Left kidney (tissue), 1 donor: ENCODE measurements at regions not wholly inside any gene's neighbourhood (a gene's known extent, or its start where the extent isn't known, plus 50 kb on each side); places are given as distances from the start of the nearest gene placed in this dataset.

Experiments
- DNase-seq: peaks from one replicate; pipeline ENCODE4 v3.0.0-alpha.2; 2013

GRCh38 chr14:34014936-34015335, 64.1 kb upstream of the EGLN3 start:
- no peak for DNase-seq

DNA sequence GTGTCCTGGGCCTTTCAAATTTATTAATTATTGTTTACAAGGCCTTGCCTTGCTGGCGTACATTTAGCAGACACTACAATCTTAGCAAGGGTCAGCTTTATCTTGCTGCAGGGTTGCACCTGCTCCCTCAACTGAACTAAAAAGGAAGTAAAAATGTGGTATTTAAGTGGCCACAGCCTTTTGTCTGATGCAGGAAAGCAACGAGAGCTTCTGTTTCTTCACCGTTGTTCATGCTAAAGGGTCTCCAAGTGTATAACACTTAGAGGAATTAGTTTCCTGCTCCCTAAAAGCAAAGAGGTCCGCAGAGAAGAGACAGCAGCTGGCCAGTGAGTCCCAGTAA, 62.8 kb upstream of the EGLN3 start:
- no peak for DNase-seq

DNA sequence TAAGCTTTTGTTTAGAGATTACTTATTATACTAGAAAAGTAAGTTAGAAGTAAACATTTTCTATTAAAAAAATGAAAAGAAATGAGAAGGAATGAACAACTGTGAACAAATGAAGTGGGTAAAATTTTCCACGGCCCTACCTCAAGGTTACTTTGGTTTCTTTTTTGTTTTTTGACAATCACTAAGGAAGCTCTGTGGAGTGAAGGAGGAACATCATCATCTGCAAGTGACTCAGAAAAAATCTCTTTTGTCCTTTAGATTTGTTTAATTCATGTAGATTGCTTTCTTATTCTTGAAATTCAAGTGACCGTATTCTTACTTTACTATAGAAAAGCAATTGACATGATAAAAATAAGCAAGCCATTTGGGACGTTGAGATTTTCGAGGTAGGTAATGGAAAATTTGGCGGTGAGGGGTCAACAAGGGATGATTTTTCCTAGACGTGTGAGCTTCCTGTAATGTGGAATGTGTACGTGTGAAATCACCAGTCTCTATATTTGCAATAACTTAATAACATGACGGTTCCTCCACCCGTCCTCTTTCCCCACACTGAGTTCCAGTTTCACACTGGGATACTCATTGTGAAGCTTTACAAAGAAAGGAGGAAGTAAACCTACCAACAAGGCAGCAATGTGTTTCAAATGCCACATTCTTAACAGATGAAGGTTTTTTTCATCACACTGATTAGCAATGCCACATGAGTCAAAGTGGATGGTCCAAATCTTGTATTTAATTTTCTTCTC, 62.3 kb upstream of the EGLN3 start:
- no peak for DNase-seq

- DNase-seq = no peak
Observed at GRCh38 chr14:34012369-34012768, 61.5 kb upstream of the EGLN3 start.

GRCh38 chr14:34009956-34010355, 59.1 kb upstream of the EGLN3 start:
- DNase-seq = no peak

DNA sequence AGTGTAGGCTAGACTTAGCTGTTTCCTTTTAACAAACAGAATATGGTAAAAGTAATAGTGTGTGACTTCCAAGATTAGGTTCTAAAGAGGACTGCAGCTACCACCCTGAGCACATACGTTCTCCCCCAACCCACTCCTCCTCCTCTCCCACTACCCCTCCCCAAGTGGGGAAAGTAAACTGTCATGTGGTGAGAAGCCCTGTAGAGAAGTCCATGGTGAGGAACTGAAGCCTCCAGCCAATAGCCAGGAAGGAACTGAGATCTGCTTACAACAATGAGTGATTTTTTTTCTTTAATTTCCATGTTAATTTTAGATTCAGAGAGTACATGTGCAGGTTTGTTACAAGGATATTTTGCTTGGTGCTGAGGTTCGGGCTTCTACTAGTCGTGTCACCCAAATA, 57.0 kb upstream of the EGLN3 start:
- DNase-seq = no peak

DNA sequence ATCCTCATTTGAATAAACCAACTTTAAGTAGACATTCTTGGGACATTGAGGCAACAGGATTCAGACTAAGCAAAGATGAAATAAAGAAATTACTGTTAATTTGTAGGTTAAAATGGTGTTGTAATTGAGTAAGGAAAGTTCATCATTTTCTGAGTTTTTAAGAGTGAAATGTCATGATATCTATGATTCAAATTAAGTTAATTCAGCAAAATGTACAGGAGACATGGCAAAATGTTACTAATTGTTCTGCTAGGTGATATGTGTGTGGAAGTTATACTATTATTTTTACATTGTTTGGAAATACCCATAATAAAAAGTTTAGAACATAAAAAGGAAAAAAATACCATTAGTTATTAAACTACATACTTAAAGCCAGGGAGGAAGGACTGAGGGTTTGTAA, 55.0 kb upstream of the EGLN3 start:
- DNase-seq = no peak

DNA sequence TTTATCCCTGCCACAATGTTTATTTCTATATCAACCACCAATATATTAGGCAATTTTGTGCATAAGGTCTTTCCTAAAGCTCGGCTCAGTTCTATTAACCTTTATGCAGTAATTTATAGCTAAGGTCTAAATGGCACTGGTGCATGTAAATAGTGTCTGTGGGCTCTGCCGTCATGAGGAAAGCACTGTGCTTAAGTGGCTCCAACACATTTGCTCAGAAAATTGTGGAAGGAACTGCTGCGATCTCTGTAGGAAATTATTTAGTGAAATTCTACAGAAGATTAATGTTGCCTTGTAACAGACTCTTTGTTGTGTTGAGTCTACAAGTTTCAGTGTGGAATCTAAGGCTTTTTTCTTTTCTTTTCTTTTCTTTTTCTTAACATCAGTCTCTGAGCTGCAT, 54.0 kb upstream of the EGLN3 start:
- no peak for DNase-seq

GRCh38 chr14:34003691-34004090, 52.8 kb upstream of the EGLN3 start:
- no peak for DNase-seq

DNA sequence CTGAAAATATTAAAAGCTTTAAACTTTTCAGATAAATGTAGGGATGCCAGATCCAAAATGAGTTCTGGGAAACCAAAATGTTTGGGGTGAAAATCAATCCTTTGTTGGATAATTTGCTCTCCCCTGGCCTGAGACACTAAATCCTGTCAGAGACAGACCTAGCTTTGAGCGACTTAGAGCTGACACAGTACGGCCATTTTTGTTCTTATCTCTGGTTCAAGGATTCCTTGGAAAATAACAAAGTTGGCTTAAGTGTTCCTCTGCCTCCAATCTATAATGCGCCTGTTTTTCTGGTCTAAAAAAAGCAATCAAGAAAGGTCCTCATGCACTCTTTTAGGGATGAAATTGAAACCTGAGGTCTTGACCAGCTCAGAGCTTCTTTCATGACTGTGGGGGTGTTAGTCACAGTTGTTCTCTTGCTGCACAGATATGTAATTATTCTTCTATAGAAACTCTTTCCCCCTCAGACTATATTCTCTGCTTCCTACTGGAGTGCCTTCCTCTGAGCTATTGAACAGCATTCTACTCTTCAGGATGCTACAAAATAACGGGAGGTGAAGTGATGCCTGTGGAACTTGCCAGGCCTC, 52.3 kb upstream of the EGLN3 start:
- DNase-seq = no peak
